H1 (cell line): ENCODE measurements at regions not wholly inside any gene's neighbourhood (a gene's known extent, or its start where the extent isn't known, plus 50 kb on each side); places are given as distances from the start of the nearest gene placed in this dataset.

Experiments used
- CBX8 ChIP-seq: fragments of 300-800, 300-1000 bp; sonication (generic); IDR thresholded peaks from 2 replicates; pipeline ENCODE4 v1.7.1; 2016; ENCODE audit warnings: low read depth, low read length, borderline replicate concordance
- CTCF ChIP-seq, 3 experiments: IDR thresholded peaks; 1 replicate in 2 of 3; 2 replicates in 1 of 3; pipeline versions ENCODE4 v1.5.1 to v1.6.1; 2011; ENCODE audit warnings: low read length in 3 of 3, mild to moderate bottlenecking in 3 of 3, inconsistent platforms in 2 of 3, low read depth in 1 of 3, moderate library complexity in 1 of 3; ENCODE audit not compliant: insufficient read depth in 1 of 3; ENCODE audit errors: control extremely low read depth in 1 of 3
- GABPA ChIP-seq: IDR thresholded peaks from 2 replicates; pipeline ENCODE4 v1.6.1; 2011; ENCODE audit warnings: mild to moderate bottlenecking, low read length, moderate library complexity, borderline replicate concordance; ENCODE audit not compliant: insufficient read depth
- KDM5A ChIP-seq: fragments of 200-600 bp; IDR thresholded peaks from 2 replicates; pipeline ENCODE4 v1.7.1; 2012; ENCODE audit warnings: mild to moderate bottlenecking, low read length, inconsistent platforms, mixed read lengths
- POLR2A ChIP-seq, 2 experiments: IDR thresholded peaks; 1 replicate in 1 of 2; 2 replicates in 1 of 2; pipeline ENCODE4 v1.6.1; 2011; ENCODE audit warnings: low read depth in 2 of 2, low read length in 2 of 2, mild to moderate bottlenecking in 2 of 2; ENCODE audit errors: control extremely low read depth in 1 of 2
- POLR2AphosphoS5 ChIP-seq: IDR thresholded peaks from 2 replicates; pipeline ENCODE4 v1.6.1; 2011; ENCODE audit warnings: low read depth, low read length
- YY1 ChIP-seq: IDR thresholded peaks from 2 replicates; pipeline ENCODE4 v1.6.1; 2011; ENCODE audit warnings: low read depth, mild to moderate bottlenecking, low read length

- TF ChIP-seq POLR2AphosphoS5 (no peak), KDM5A (no peak), POLR2A (IDR thresholded peaks at IDR 0.05; ENCODE audit: control extremely low read depth in 1 of 2, low read depth in 2 of 2, low read length in 2 of 2) (no peak), GABPA (no peak), CBX8 (no peak), YY1 (no peak), CTCF (IDR thresholded peaks at IDR 0.05; ENCODE audit: control extremely low read depth in 1 of 3, insufficient read depth in 1 of 3, low read depth in 1 of 3, low read length in 3 of 3) (no peak)
These were observed 138.4 kb downstream of the BRD1 start for GRCh38 chr22:49689255-49689770.
